Keratinocyte (primary cell): ENCODE measurements at regions not wholly inside any gene's neighbourhood (a gene's known extent, or its start where the extent isn't known, plus 50 kb on each side); places are given as distances from the start of the nearest gene placed in this dataset.
"Not testable (repeated sequence)": the region's sequence is repeated elsewhere in the genome, so short reads cannot be mapped to it uniquely, and the experiment has no call there.

Experiments used
- CTCF ChIP-seq, 3 experiments: IDR thresholded peaks in 1 of 3; conservative IDR thresholded peaks in 1 of 3; optimal IDR thresholded peaks in 1 of 3; 2 replicates in 2 of 3; 3 replicates in 1 of 3; pipeline versions ENCODE3 to v1.5.1; 2011; ENCODE audit warnings: low read length in 3 of 3, mild to moderate bottlenecking in 3 of 3, moderate library complexity in 2 of 3, control low read depth in 1 of 3, inconsistent platforms in 1 of 3; ENCODE audit not compliant: insufficient read depth in 2 of 3; ENCODE audit errors: extremely low read depth in 1 of 3
- EZH2 ChIP-seq: IDR thresholded peaks from one replicate; pipeline ENCODE4 v1.6.1; 2012; ENCODE audit warnings: inconsistent platforms, mild to moderate bottlenecking, low read length, moderate library complexity

- not testable (repeated sequence) for TF ChIP-seq CTCF (optimal IDR thresholded peaks at IDR 0.05 in 1 of 3, IDR thresholded peaks at IDR 0.05 in 1 of 3, conservative IDR thresholded peaks at IDR 0.05 in 1 of 3; ENCODE audit: extremely low read depth in 1 of 3, insufficient read depth in 2 of 3, low read length in 3 of 3); EZH2
Measured at GRCh38 chr1:187703138-187704130, 874.7 kb downstream of the PLA2G4A start.
